Neuronal stem cell (in vitro differentiated cells): ENCODE measurements at regions not wholly inside any gene's neighbourhood (a gene's known extent, or its start where the extent isn't known, plus 50 kb on each side); places are given as distances from the start of the nearest gene placed in this dataset.
"Not testable (repeated sequence)": the region's sequence is repeated elsewhere in the genome, so short reads cannot be mapped to it uniquely, and the experiment has no call there.

Source experiments
- DNase-seq: peaks from one replicate; pipeline ENCODE4 v3.0.0-alpha.2; 2013; ENCODE audit warnings: low spot score
- H2AFZ ChIP-seq: one replicate; pipeline ENCODE4 v1.6.1; 2013; ENCODE audit warnings: mild to moderate bottlenecking, low read length, inconsistent platforms
- H2AK5ac ChIP-seq: 2 replicates; pipeline ENCODE4 v1.6.1; 2013; ENCODE audit warnings: low read depth, mild to moderate bottlenecking, inconsistent platforms, low read length, moderate library complexity, mixed read lengths
- H2BK120ac ChIP-seq: 2 replicates; pipeline ENCODE4 v1.6.1; 2013; ENCODE audit warnings: low read depth, mild to moderate bottlenecking, inconsistent platforms, low read length, moderate library complexity, mixed read lengths
- H2BK12ac ChIP-seq: one replicate; pipeline ENCODE4 v1.6.1; 2013; ENCODE audit warnings: low read length, inconsistent platforms
- H2BK15ac ChIP-seq: 2 replicates; pipeline ENCODE4 v1.6.1; 2013; ENCODE audit warnings: mild to moderate bottlenecking, low read length, inconsistent platforms, mixed read lengths
- H2BK5ac ChIP-seq: one replicate; pipeline ENCODE4 v1.6.1; 2013; ENCODE audit warnings: inconsistent platforms, mild to moderate bottlenecking, low read length, moderate library complexity
- H3K14ac ChIP-seq: one replicate; pipeline ENCODE4 v1.6.1; 2013; ENCODE audit warnings: low read length, inconsistent platforms
- H3K18ac ChIP-seq: 2 replicates; pipeline ENCODE4 v1.6.1; 2013; ENCODE audit warnings: low read length, inconsistent platforms
- H3K23ac ChIP-seq: 2 replicates; pipeline ENCODE4 v1.6.1; 2013; ENCODE audit warnings: low read depth, mild to moderate bottlenecking, mixed read lengths, low read length, inconsistent platforms; ENCODE audit not compliant: poor library complexity
- H3K27ac ChIP-seq: replicated peaks from 3 replicates; pipeline ENCODE4 v1.5.1; 2013; ENCODE audit warnings: low read length, inconsistent platforms
- H3K27me3 ChIP-seq, 3 experiments: 2 replicates each; pipeline ENCODE4 v1.6.1; 2013; ENCODE audit warnings: low read length in 3 of 3, mild to moderate bottlenecking in 2 of 3, inconsistent platforms in 1 of 3, low read depth in 1 of 3, mixed read lengths in 1 of 3, moderate library complexity in 1 of 3; ENCODE audit not compliant: control insufficient read depth in 3 of 3, insufficient read depth in 3 of 3
- H3K36me3 ChIP-seq, 2 donors: replicated peaks in 1 of 2; 2 replicates each; pipeline ENCODE4 v1.6.1; 2013; ENCODE audit warnings: low read length in 2 of 2; ENCODE audit not compliant: control insufficient read depth in 2 of 2, insufficient read depth in 2 of 2
- H3K4ac ChIP-seq: 2 replicates; pipeline ENCODE4 v1.6.1; 2013; ENCODE audit warnings: inconsistent platforms, mild to moderate bottlenecking, low read length, moderate library complexity
- H3K4me1 ChIP-seq, 2 donors: 1 replicate in 1 of 2; 2 replicates in 1 of 2; pipeline ENCODE4 v1.6.1; 2013; ENCODE audit warnings: low read length in 2 of 2, low read depth in 1 of 2; ENCODE audit not compliant: control insufficient read depth in 2 of 2, insufficient read depth in 1 of 2
- H3K4me2 ChIP-seq: one replicate; pipeline ENCODE4 v1.6.1; 2013; ENCODE audit warnings: mild to moderate bottlenecking, low read length, inconsistent platforms; ENCODE audit not compliant: insufficient read depth, poor library complexity, severe bottlenecking
- H3K4me3 ChIP-seq, 2 donors: 2 replicates each; pipeline ENCODE4 v1.5.1; 2013; ENCODE audit warnings: low read length in 2 of 2, mild to moderate bottlenecking in 2 of 2, inconsistent platforms in 1 of 2, moderate library complexity in 1 of 2
- H3K79me1 ChIP-seq: one replicate; pipeline ENCODE4 v1.6.1; 2013; ENCODE audit warnings: low read depth, mild to moderate bottlenecking, inconsistent platforms, low read length, moderate library complexity
- H3K9ac ChIP-seq: one replicate; pipeline ENCODE4 v1.6.1; 2013; ENCODE audit warnings: mild to moderate bottlenecking, low read depth, low read length, inconsistent platforms; ENCODE audit not compliant: poor library complexity
- H3K9me3 ChIP-seq, 2 donors: replicated peaks in 1 of 2; 2 replicates each; pipeline versions ENCODE3 to v1.6.1; 2013; ENCODE audit warnings: low read length in 2 of 2, mild to moderate bottlenecking in 2 of 2, inconsistent platforms in 1 of 2, low read depth in 1 of 2, mixed read lengths in 1 of 2, moderate library complexity in 1 of 2; ENCODE audit not compliant: control insufficient read depth in 2 of 2, insufficient read depth in 1 of 2
- H4K8ac ChIP-seq: one replicate; pipeline ENCODE4 v1.6.1; 2013; ENCODE audit warnings: low read depth, mild to moderate bottlenecking, inconsistent platforms, low read length, moderate library complexity
- H4K91ac ChIP-seq: one replicate; pipeline ENCODE4 v1.6.1; 2013; ENCODE audit warnings: low read length, low read depth, mild to moderate bottlenecking, inconsistent platforms; ENCODE audit not compliant: poor library complexity
- WGBS, 2 donors: extraction: QIAGEN DNeasy Blood & Tissue Kit; methylation state at CpG; one replicate each; pipeline ENCODE4 v1.1.7; 2013; ENCODE audit warnings: missing lambda C conversion rate in 2 of 2, mixed read lengths in 1 of 2; ENCODE audit not compliant: insufficient read length in 2 of 2, insufficient replicate concordance in 1 of 2; ENCODE audit errors: extremely low coverage in 2 of 2; 5-methylcytosine and 5-hydroxymethylcytosine counted together

- H3K79me1 ChIP-seq = no peaks in the 10 kb centered on the region
- no peak overlapping the region for H2BK12ac ChIP-seq
- H2BK15ac ChIP-seq = no peak overlapping the region
- H3K9ac ChIP-seq = no peak overlapping the region
- H4K8ac ChIP-seq = no peak overlapping the region
- no peak overlapping the region for H3K23ac ChIP-seq
- no peak overlapping the region for H2AK5ac ChIP-seq
- H3K4me3 ChIP-seq = no peak overlapping the region
- no peak overlapping the region for H3K18ac ChIP-seq
- H3K4ac ChIP-seq = no peak overlapping the region
- H2BK5ac ChIP-seq = no peak overlapping the region
- H3K14ac ChIP-seq = no peak overlapping the region
- no peak overlapping the region for H2AFZ ChIP-seq
- peaks cover 0 to 1% of the 10 kb centered on the region in 2 donors for H3K9me3 ChIP-seq
- no peaks in the 10 kb centered on the region for H3K27me3 ChIP-seq
- no CpG with 5 or more reads among the region's 4 CpGs for WGBS, 2 donors
- no peak overlapping the region for H4K91ac ChIP-seq
- no peak overlapping the region for H2BK120ac ChIP-seq
- no peaks in the 10 kb centered on the region for H3K36me3 ChIP-seq
- no peak for DNase-seq
- H3K4me1 ChIP-seq = no peaks in the 10 kb centered on the region
- H3K27ac ChIP-seq = no peak overlapping the region
- H3K4me2 ChIP-seq = no peak overlapping the region
Measured at GRCh38 chr9:100653643-100654334, 75.9 kb downstream of the CAVIN4 start.

GRCh38 chr9:100656851-100657250 is 79.0 kb downstream of the CAVIN4 start:
- H2BK15ac ChIP-seq, H2AFZ ChIP-seq, H2BK120ac ChIP-seq, H3K36me3 ChIP-seq, H3K9ac ChIP-seq, H2BK12ac ChIP-seq, H3K4me3 ChIP-seq, H3K4me2 ChIP-seq, H3K79me1 ChIP-seq, H2AK5ac ChIP-seq, H3K4me1 ChIP-seq, H4K91ac ChIP-seq, H3K23ac ChIP-seq, H3K14ac ChIP-seq, DNase-seq, H3K27me3 ChIP-seq, H3K27ac ChIP-seq, H3K4ac ChIP-seq, H2BK5ac ChIP-seq, H3K18ac ChIP-seq, H3K9me3 ChIP-seq, H4K8ac ChIP-seq: not testable (repeated sequence)
- WGBS, 2 donors = no CpG with 5 or more reads among the region's 2 CpGs

GRCh38 chr9:100661668-100662067 is 83.8 kb downstream of the CAVIN4 start:
- H3K18ac ChIP-seq = no peak overlapping the region
- H2AFZ ChIP-seq = no peak overlapping the region
- H3K27me3 ChIP-seq = no peaks in the 10 kb centered on the region
- H2BK12ac ChIP-seq = no peak overlapping the region
- H4K91ac ChIP-seq = no peak overlapping the region
- no peak for DNase-seq
- no peak overlapping the region for H3K27ac ChIP-seq
- no peak overlapping the region for H2AK5ac ChIP-seq
- no CpG with 5 or more reads among the region's 3 CpGs for WGBS, 2 donors
- no peak overlapping the region for H2BK15ac ChIP-seq
- no peak overlapping the region for H3K14ac ChIP-seq
- H2BK5ac ChIP-seq = no peak overlapping the region
- no peak overlapping the region for H3K4ac ChIP-seq
- H3K4me2 ChIP-seq = no peak overlapping the region
- no peaks in the 10 kb centered on the region for H3K4me1 ChIP-seq
- no peak overlapping the region for H2BK120ac ChIP-seq
- no peak overlapping the region for H4K8ac ChIP-seq
- H3K9me3 ChIP-seq = no peaks in the 10 kb centered on the region
- no peaks in the 10 kb centered on the region for H3K79me1 ChIP-seq
- no peak overlapping the region for H3K9ac ChIP-seq
- H3K36me3 ChIP-seq = no peaks in the 10 kb centered on the region
- no peak overlapping the region for H3K4me3 ChIP-seq
- H3K23ac ChIP-seq = no peak overlapping the region

- DNase-seq = no peak
- Histone ChIP-seq H3K4me2 (no peak overlapping the region), H2BK15ac (no peak overlapping the region), H2BK120ac (no peak overlapping the region), H3K9ac (no peak overlapping the region), H4K91ac (no peak overlapping the region), H3K36me3 (no peaks in the 10 kb centered on the region), H3K4me1 (no peaks in the 10 kb centered on the region), H3K27me3 (no peaks in the 10 kb centered on the region), H2BK12ac (no peak overlapping the region), H3K9me3 (peaks cover 0 to 3% of the 10 kb centered on the region in 2 donors), H2BK5ac (no peak overlapping the region), H3K18ac (no peak overlapping the region), H3K14ac (no peak overlapping the region), H2AFZ (no peak overlapping the region), H3K4me3 (no peak overlapping the region), H3K23ac (no peak overlapping the region), H3K79me1 (no peaks in the 10 kb centered on the region), H3K27ac (no peak overlapping the region), H4K8ac (no peak overlapping the region), H2AK5ac (no peak overlapping the region), H3K4ac (no peak overlapping the region)
- WGBS, 2 donors = no CpG with 5 or more reads among the region's 1 CpG
Measured at GRCh38 chr9:100662122-100662521, 84.2 kb downstream of the CAVIN4 start.
